ENCODE measurements at regions not wholly inside any gene's neighbourhood (a gene's known extent, or its start where the extent isn't known, plus 50 kb on each side); places are given as distances from the start of the nearest gene placed in this dataset.
"Not testable (repeated sequence)": the region's sequence is repeated elsewhere in the genome, so short reads cannot be mapped to it uniquely, and the experiment has no call there.

- Histone ChIP-seq H3K4me3 (replicated peaks in 1 of 3; ENCODE audit: insufficient read depth in 1 of 3, low read depth in 2 of 3, low read length in 3 of 3) (no peak overlapping the region), H3K4me1 (ENCODE audit: insufficient read depth, low read length) (peaks cover 21% of the 10 kb centered on the region), H3K36me3 (replicated peaks in 1 of 2; ENCODE audit: control insufficient read depth in 1 of 2, insufficient read depth in 2 of 2, low read length in 2 of 2) (no peaks in the 10 kb centered on the region), H4K20me1 (ENCODE audit: insufficient read depth, low read length) (no peaks in the 10 kb centered on the region), H3K79me2 (ENCODE audit: insufficient read depth, low read length) (no peaks in the 10 kb centered on the region), H3K9me3 (ENCODE audit: low read length) (no peaks in the 10 kb centered on the region), H3K27me3 (ENCODE audit: control insufficient read depth in 1 of 2, insufficient read depth in 2 of 2, low read length in 2 of 2) (no peaks in the 10 kb centered on the region), H2AFZ (ENCODE audit: low read length) (no peak overlapping the region), H3K27ac (ENCODE audit: extremely low read length, insufficient read depth, low read length) (no peak overlapping the region), H3K4me2 (ENCODE audit: low read depth, low read length) (no peak overlapping the region), H3K9ac (ENCODE audit: insufficient read depth, low read depth, low read length) (no peak overlapping the region)
- no peak for DNase-seq (ENCODE audit: low spot score)
- ChIA-PET POLR2A (no interaction called here), CTCF (ENCODE audit: low intra/inter-chr PET ratio, low total read pairs) (no interaction called here)
- WGBS (ENCODE audit: low lambda C conversion rate), result 0% methylated on average over 1 of the region's 1 CpG
- in situ Hi-C loops (cut with HindIII; ENCODE audit: extremely low pct_ligation_motif_present, low pct_unique_long_range_greater_than_20kb), result no loop called here
- no TSS peak for BruUV-seq (replicated peaks)
- intact Hi-C loops (cut with micrococcal nuclease; ENCODE audit: unreplicated experiment), result no loop called here
- TF ChIP-seq NFYB (CRISPR knock-in tag; IDR thresholded peaks at IDR 0.05) (no peak), HIC2 (CRISPR knock-in tag; IDR thresholded peaks at IDR 0.05; ENCODE audit: low read depth) (no peak), ISX (CRISPR knock-in tag; conservative IDR thresholded peaks at IDR 0.05) (no peak)
- TF ChIP-seq, protein P1, sequence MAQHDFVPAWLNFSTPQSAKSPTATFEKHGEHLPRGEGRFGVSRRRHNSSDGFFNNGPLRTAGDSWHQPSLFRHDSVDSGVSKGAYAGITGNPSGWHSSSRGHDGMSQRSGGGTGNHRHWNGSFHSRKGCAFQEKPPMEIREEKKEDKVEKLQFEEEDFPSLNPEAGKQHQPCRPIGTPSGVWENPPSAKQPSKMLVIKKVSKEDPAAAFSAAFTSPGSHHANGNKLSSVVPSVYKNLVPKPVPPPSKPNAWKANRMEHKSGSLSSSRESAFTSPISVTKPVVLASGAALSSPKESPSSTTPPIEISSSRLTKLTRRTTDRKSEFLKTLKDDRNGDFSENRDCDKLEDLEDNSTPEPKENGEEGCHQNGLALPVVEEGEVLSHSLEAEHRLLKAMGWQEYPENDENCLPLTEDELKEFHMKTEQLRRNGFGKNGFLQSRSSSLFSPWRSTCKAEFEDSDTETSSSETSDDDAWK (CRISPR knock-in tag; IDR thresholded peaks at IDR 0.05), result no peak
- no peak for FAIRE-seq
- ATAC-seq, result no peak
Measured at GRCh38 chr14:22176957-22177356, 412.1 kb downstream of the DAD1 start.

DNA sequence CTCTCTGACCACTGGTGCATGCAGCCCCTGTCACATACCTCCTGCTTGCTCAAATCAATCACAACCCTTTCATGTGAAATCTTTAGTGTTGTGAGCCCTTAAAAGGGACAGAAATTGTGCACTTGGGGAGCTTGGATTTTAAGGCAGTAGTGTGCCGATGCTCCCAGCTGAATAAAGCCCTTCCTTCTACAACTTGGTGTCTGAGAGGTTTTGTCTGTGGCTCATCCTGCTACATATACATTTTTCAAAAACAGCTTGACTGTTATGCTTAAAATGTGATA is 413.8 kb downstream of the DAD1 start:
- BruUV-seq (replicated peaks); H3K4me3 ChIP-seq (replicated peaks in 1 of 3; ENCODE audit: insufficient read depth in 1 of 3, low read depth in 2 of 3, low read length in 3 of 3); in situ Hi-C loops (cut with HindIII; ENCODE audit: extremely low pct_ligation_motif_present, low pct_unique_long_range_greater_than_20kb); CTCF ChIA-PET (ENCODE audit: low intra/inter-chr PET ratio, low total read pairs); DNase-seq (ENCODE audit: low spot score); H3K9ac ChIP-seq (ENCODE audit: insufficient read depth, low read depth, low read length); H3K36me3 ChIP-seq (replicated peaks in 1 of 2; ENCODE audit: control insufficient read depth in 1 of 2, insufficient read depth in 2 of 2, low read length in 2 of 2); H4K20me1 ChIP-seq (ENCODE audit: insufficient read depth, low read length); H3K27me3 ChIP-seq (ENCODE audit: control insufficient read depth in 1 of 2, insufficient read depth in 2 of 2, low read length in 2 of 2); intact Hi-C loops (cut with micrococcal nuclease; ENCODE audit: unreplicated experiment); H2AFZ ChIP-seq (ENCODE audit: low read length); H3K27ac ChIP-seq (ENCODE audit: extremely low read length, insufficient read depth, low read length); H3K9me3 ChIP-seq (ENCODE audit: low read length); ATAC-seq; H3K79me2 ChIP-seq (ENCODE audit: insufficient read depth, low read length); POLR2A ChIA-PET; H3K4me2 ChIP-seq (ENCODE audit: low read depth, low read length); FAIRE-seq: not testable (repeated sequence)
- TF ChIP-seq ZNF432 (CRISPR knock-in tag; IDR thresholded peaks at IDR 0.05; ENCODE audit: borderline replicate concordance), result 0 out of 2 replicates have a peak, but pooled peaks have one; percentile 40
- 0 out of 2 replicates have a peak, but pooled peaks have one; percentile 62 for TF ChIP-seq ZNF256 (CRISPR knock-in tag; conservative IDR thresholded peaks at IDR 0.05)
- 56% methylated on average over 1 of the region's 1 CpG for WGBS (ENCODE audit: low lambda C conversion rate)
- peaks cover 21% of the 10 kb centered on the region for H3K4me1 ChIP-seq (ENCODE audit: insufficient read depth, low read length)

Measured in HepG2 (cell line).